Mesendoderm (in vitro differentiated cells): ENCODE measurements at regions not wholly inside any gene's neighbourhood (a gene's known extent, or its start where the extent isn't known, plus 50 kb on each side); places are given as distances from the start of the nearest gene placed in this dataset.
A peak's percentile ranks its signal among the peaks of the same experiment; 100 is the strongest.

Source experiments
- DNase-seq: peaks from one replicate; pipeline ENCODE4 v3.0.0; 2013
- H2AK5ac ChIP-seq: 2 replicates; pipeline ENCODE4 v1.6.1; 2013; ENCODE audit warnings: low read length, inconsistent platforms
- H2BK120ac ChIP-seq: 2 replicates; pipeline ENCODE4 v1.6.1; 2013; ENCODE audit warnings: low read depth, mild to moderate bottlenecking, low read length, moderate library complexity, mixed read lengths
- H2BK15ac ChIP-seq: replicated peaks from 2 replicates; pipeline ENCODE4 v1.6.1; 2013; ENCODE audit warnings: low read depth, mild to moderate bottlenecking, moderate library complexity
- H2BK5ac ChIP-seq: 2 replicates; pipeline ENCODE4 v1.6.1; 2013; ENCODE audit warnings: low read length, inconsistent platforms
- H3K18ac ChIP-seq: 2 replicates; pipeline ENCODE4 v1.6.1; 2013; ENCODE audit warnings: mild to moderate bottlenecking, low read length, mixed read lengths
- H3K23ac ChIP-seq: one replicate; pipeline ENCODE4 v1.6.1; 2013; ENCODE audit warnings: low read length
- H3K27ac ChIP-seq: 2 replicates; pipeline ENCODE4 v1.5.1; 2013; ENCODE audit warnings: low read depth, mild to moderate bottlenecking, inconsistent platforms, low read length, moderate library complexity
- H3K27me3 ChIP-seq: 2 replicates; pipeline ENCODE4 v1.6.1; 2013; ENCODE audit warnings: low read length, control low read depth, mild to moderate bottlenecking, inconsistent platforms; ENCODE audit not compliant: insufficient read depth, poor library complexity
- H3K36me3 ChIP-seq: 2 replicates; pipeline ENCODE4 v1.6.1; 2013; ENCODE audit warnings: low read length, inconsistent platforms; ENCODE audit not compliant: control insufficient read depth, insufficient read depth
- H3K4ac ChIP-seq: one replicate; pipeline ENCODE4 v1.6.1; 2013; ENCODE audit warnings: low read depth, mild to moderate bottlenecking, low read length, moderate library complexity
- H3K4me1 ChIP-seq: 2 replicates; pipeline ENCODE4 v1.6.1; 2013; ENCODE audit warnings: low read depth, low read length, inconsistent platforms; ENCODE audit not compliant: control insufficient read depth
- H3K4me2 ChIP-seq: 2 replicates; pipeline ENCODE4 v1.6.1; 2013; ENCODE audit warnings: low read length
- H3K4me3 ChIP-seq: 2 replicates; pipeline ENCODE4 v1.5.1; 2013; ENCODE audit warnings: mild to moderate bottlenecking, low read length
- H3K56ac ChIP-seq: one replicate; pipeline ENCODE4 v1.6.1; 2013; ENCODE audit warnings: low read length
- H3K79me1 ChIP-seq: 2 replicates; pipeline ENCODE4 v1.6.1; 2013; ENCODE audit warnings: low read length, inconsistent platforms
- H3K79me2 ChIP-seq: 2 replicates; pipeline ENCODE4 v1.6.1; 2013; ENCODE audit warnings: mild to moderate bottlenecking, low read length; ENCODE audit not compliant: control insufficient read depth, insufficient read depth
- H3K9ac ChIP-seq: 2 replicates; pipeline ENCODE4 v1.6.1; 2013; ENCODE audit warnings: low read length, inconsistent platforms
- H4K5ac ChIP-seq: one replicate; pipeline ENCODE4 v1.6.1; 2013; ENCODE audit warnings: low read length
- H4K8ac ChIP-seq: one replicate; pipeline ENCODE4 v1.6.1; 2013; ENCODE audit warnings: low read depth, mild to moderate bottlenecking, control low read depth, low read length, moderate library complexity
- WGBS: extraction: QIAGEN DNeasy Blood & Tissue Kit; methylation state at CpG from one replicate; pipeline ENCODE4 v1.1.7; 2013; ENCODE audit warnings: low lambda C conversion rate, missing lambda C conversion rate; ENCODE audit not compliant: insufficient coverage; ENCODE audit errors: extremely low coverage; 5-methylcytosine and 5-hydroxymethylcytosine counted together

- Histone ChIP-seq H3K4me1 (no peaks in the 10 kb centered on the region), H4K5ac (no peak overlapping the region), H3K27me3 (no peaks in the 10 kb centered on the region), H3K4ac (no peak overlapping the region), H3K27ac (no peak overlapping the region), H3K18ac (no peak overlapping the region), H3K56ac (no peak overlapping the region), H3K4me2 (no peak overlapping the region), H2BK15ac (no peak overlapping the region), H3K79me2 (no peaks in the 10 kb centered on the region), H2BK5ac (no peak overlapping the region), H2BK120ac (no peak overlapping the region), H4K8ac (peak overlapping the region; percentile 81), H3K9ac (no peak overlapping the region), H3K36me3 (no peaks in the 10 kb centered on the region), H3K79me1 (no peaks in the 10 kb centered on the region), H2AK5ac (no peak overlapping the region), H3K4me3 (no peak overlapping the region), H3K23ac (no peak overlapping the region)
- no peak for DNase-seq
- no CpG with 5 or more reads among the region's 10 CpGs for WGBS
Observed at GRCh38 chr5:8576178-8576577, 707.2 kb downstream of the MTRR start.

GRCh38 chr5:8577792-8578191 is 708.8 kb downstream of the MTRR start:
- H4K5ac ChIP-seq: no peak overlapping the region
- no peak overlapping the region for H3K27ac ChIP-seq
- no peak overlapping the region for H2AK5ac ChIP-seq
- H2BK120ac ChIP-seq: no peak overlapping the region
- H3K4ac ChIP-seq: no peak overlapping the region
- no peak overlapping the region for H4K8ac ChIP-seq
- no peaks in the 10 kb centered on the region for H3K27me3 ChIP-seq
- no peaks in the 10 kb centered on the region for H3K4me1 ChIP-seq
- H2BK5ac ChIP-seq: no peak overlapping the region
- WGBS: no CpG with 5 or more reads among the region's 3 CpGs
- H3K18ac ChIP-seq: no peak overlapping the region
- no peak overlapping the region for H2BK15ac ChIP-seq
- H3K79me2 ChIP-seq: no peaks in the 10 kb centered on the region
- no peak overlapping the region for H3K4me2 ChIP-seq
- no peak overlapping the region for H3K4me3 ChIP-seq
- no peak overlapping the region for H3K9ac ChIP-seq
- no peaks in the 10 kb centered on the region for H3K79me1 ChIP-seq
- H3K56ac ChIP-seq: no peak overlapping the region
- H3K36me3 ChIP-seq: no peaks in the 10 kb centered on the region
- no peak overlapping the region for H3K23ac ChIP-seq
- DNase-seq: no peak

- Histone ChIP-seq H3K79me2 (no peaks in the 10 kb centered on the region), H3K56ac (no peak overlapping the region), H2BK5ac (no peak overlapping the region), H3K4ac (no peak overlapping the region), H2BK120ac (no peak overlapping the region), H3K23ac (no peak overlapping the region), H3K36me3 (no peaks in the 10 kb centered on the region), H3K4me3 (no peak overlapping the region), H4K8ac (no peak overlapping the region), H3K4me2 (no peak overlapping the region), H3K18ac (no peak overlapping the region), H2BK15ac (no peak overlapping the region), H4K5ac (no peak overlapping the region), H3K79me1 (no peaks in the 10 kb centered on the region), H3K9ac (no peak overlapping the region), H3K27me3 (no peaks in the 10 kb centered on the region), H3K4me1 (no peaks in the 10 kb centered on the region), H3K27ac (no peak overlapping the region), H2AK5ac (no peak overlapping the region)
- no CpG with 5 or more reads among the region's 4 CpGs for WGBS
- no peak for DNase-seq
Observed at GRCh38 chr5:8580298-8580697, 711.4 kb downstream of the MTRR start.

GRCh38 chr5:8581047-8581446 is 712.1 kb downstream of the MTRR start:
- Histone ChIP-seq H3K79me2 (no peaks in the 10 kb centered on the region), H3K36me3 (no peaks in the 10 kb centered on the region), H2BK15ac (no peak overlapping the region), H3K4ac (no peak overlapping the region), H3K4me1 (no peaks in the 10 kb centered on the region), H3K56ac (no peak overlapping the region), H2BK5ac (no peak overlapping the region), H2AK5ac (no peak overlapping the region), H4K5ac (no peak overlapping the region), H3K79me1 (no peaks in the 10 kb centered on the region), H3K27ac (no peak overlapping the region), H3K9ac (no peak overlapping the region), H3K4me3 (no peak overlapping the region), H4K8ac (no peak overlapping the region), H3K23ac (no peak overlapping the region), H3K4me2 (no peak overlapping the region), H3K27me3 (no peaks in the 10 kb centered on the region), H2BK120ac (no peak overlapping the region), H3K18ac (no peak overlapping the region)
- no peak for DNase-seq
- WGBS: no CpG with 5 or more reads among the region's 2 CpGs

- Histone ChIP-seq H3K36me3 (no peaks in the 10 kb centered on the region), H3K23ac (no peak overlapping the region), H2BK120ac (no peak overlapping the region), H3K18ac (no peak overlapping the region), H2BK5ac (no peak overlapping the region), H4K5ac (no peak overlapping the region), H2AK5ac (no peak overlapping the region), H4K8ac (no peak overlapping the region), H3K4me2 (no peak overlapping the region), H3K79me1 (no peaks in the 10 kb centered on the region), H3K56ac (no peak overlapping the region), H3K9ac (no peak overlapping the region), H2BK15ac (no peak overlapping the region), H3K27ac (no peak overlapping the region), H3K4me3 (no peak overlapping the region), H3K4me1 (no peaks in the 10 kb centered on the region), H3K27me3 (no peaks in the 10 kb centered on the region), H3K4ac (no peak overlapping the region), H3K79me2 (no peaks in the 10 kb centered on the region)
- WGBS: no CpG with 5 or more reads among the region's 3 CpGs
- peak; percentile 33 for DNase-seq
Observed at GRCh38 chr5:8585230-8586018, 716.5 kb downstream of the MTRR start.

GRCh38 chr5:8590959-8591358 is 722.0 kb downstream of the MTRR start:
- Histone ChIP-seq H3K4me3 (no peak overlapping the region), H3K4me2 (no peak overlapping the region), H3K23ac (no peak overlapping the region), H3K9ac (no peak overlapping the region), H3K4ac (no peak overlapping the region), H3K18ac (no peak overlapping the region), H2BK15ac (no peak overlapping the region), H3K79me2 (no peaks in the 10 kb centered on the region), H3K27me3 (no peaks in the 10 kb centered on the region), H2BK5ac (no peak overlapping the region), H2AK5ac (no peak overlapping the region), H3K56ac (no peak overlapping the region), H4K5ac (no peak overlapping the region), H3K79me1 (no peaks in the 10 kb centered on the region), H3K4me1 (no peaks in the 10 kb centered on the region), H4K8ac (no peak overlapping the region), H3K27ac (no peak overlapping the region), H3K36me3 (no peaks in the 10 kb centered on the region), H2BK120ac (no peak overlapping the region)
- no peak for DNase-seq
- WGBS: no CpG with 5 or more reads among the region's 1 CpG
